HG02938 (cell line): ENCODE measurements at regions not wholly inside any gene's neighbourhood (a gene's known extent, or its start where the extent isn't known, plus 50 kb on each side); places are given as distances from the start of the nearest gene placed in this dataset.
"Not testable (repeated sequence)": the region's sequence is repeated elsewhere in the genome, so short reads cannot be mapped to it uniquely, and the experiment has no call there.

Source experiments
- ATAC-seq: cut with Tn5 transposase; IDR thresholded peaks from one replicate; pipeline ENCODE4 v1.9.1; 2021; ENCODE audit warnings: mild to moderate bottlenecking, moderate library complexity; ENCODE audit not compliant: unreplicated experiment

GRCh38 chr21:15644489-15644888 lies 85.3 kb upstream of the USP25 start:
- ATAC-seq: no peak

GRCh38 chr21:15645830-15646229 lies 84.0 kb upstream of the USP25 start:
- no peak for ATAC-seq

GRCh38 chr21:15650735-15651134 lies 79.0 kb upstream of the USP25 start:
- no peak for ATAC-seq

- ATAC-seq: no peak
Measured at GRCh38 chr21:15651172-15651571, 78.6 kb upstream of the USP25 start.

GRCh38 chr21:15653710-15654109 lies 76.1 kb upstream of the USP25 start:
- ATAC-seq: no peak

- ATAC-seq: no peak
Measured at GRCh38 chr21:15654171-15654570, 75.6 kb upstream of the USP25 start.

- ATAC-seq: no peak
Measured at GRCh38 chr21:15659753-15660422, 69.9 kb upstream of the USP25 start.

- no peak for ATAC-seq
Measured at GRCh38 chr21:15660423-15660804, 69.4 kb upstream of the USP25 start.

GRCh38 chr21:15667010-15667409 lies 62.8 kb upstream of the USP25 start:
- no peak for ATAC-seq

- ATAC-seq: no peak
Measured at GRCh38 chr21:15667819-15668218, 62.0 kb upstream of the USP25 start.

- ATAC-seq: no peak
Measured at GRCh38 chr21:15669247-15669646, 60.5 kb upstream of the USP25 start.

- peak; percentile 83 for ATAC-seq
Measured at GRCh38 chr21:15671188-15671587, 58.6 kb upstream of the USP25 start.

GRCh38 chr21:15672578-15672977 lies 57.2 kb upstream of the USP25 start:
- not testable (repeated sequence) for ATAC-seq

GRCh38 chr21:15676935-15677334 lies 52.8 kb upstream of the USP25 start:
- ATAC-seq: no peak

GRCh38 chr21:15679630-15680029 lies 50.2 kb upstream of the USP25 start:
- no peak for ATAC-seq
